ENCODE measurements at regions not wholly inside any gene's neighbourhood (a gene's known extent, or its start where the extent isn't known, plus 50 kb on each side); places are given as distances from the start of the nearest gene placed in this dataset.

- ChIA-PET POLR2A (ENCODE audit: low non-redundant PET) (no interaction called here), CTCF (interaction anchor here (0.6 to 0.9 kb wide), 3 partner anchors 11 to 826 kb away, joined by 3 read pairs; no protein-coding TSS in a partner anchor)
- no peak for TF ChIP-seq CTCF (conservative IDR thresholded peaks at IDR 0.05; ENCODE audit: low read depth)
- no peak for DNase-seq (ENCODE audit: low spot score)
- no peak overlapping the region for H3K27ac ChIP-seq
Measured at GRCh38 chr5:169512385-169512784, 71.2 kb upstream of the SPDL1 start.

GRCh38 chr5:169511708-169512107 is 71.9 kb upstream of the SPDL1 start:
- CTCF ChIA-PET, result interaction anchor here (0.6 to 0.9 kb wide), 3 partner anchors 10 to 827 kb away, joined by 3 read pairs; no protein-coding TSS in a partner anchor
- POLR2A ChIA-PET (ENCODE audit: low non-redundant PET), result no interaction called here
- TF ChIP-seq CTCF (conservative IDR thresholded peaks at IDR 0.05; ENCODE audit: low read depth), result no peak
- no peak overlapping the region for H3K27ac ChIP-seq
- DNase-seq (ENCODE audit: low spot score), result no peak

DNA sequence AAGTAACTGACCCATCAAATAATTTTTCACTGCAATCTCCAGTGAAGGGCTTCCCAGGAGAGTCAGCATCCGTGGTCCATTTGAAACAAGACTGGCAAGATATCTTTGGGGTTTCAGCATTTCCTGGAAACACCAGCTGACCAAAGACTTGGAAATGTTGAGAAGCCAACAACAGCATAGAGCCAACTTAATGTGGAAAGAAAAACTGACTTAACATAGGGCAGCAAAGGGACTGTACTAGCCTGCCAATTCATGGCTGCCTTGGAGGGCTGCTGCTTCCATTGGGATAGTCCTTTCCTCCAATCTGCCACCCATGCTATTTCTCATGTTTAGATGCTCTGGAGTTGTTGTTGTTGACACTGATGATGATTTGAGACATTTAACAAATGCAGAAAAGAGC is 76.5 kb upstream of the SPDL1 start:
- H3K27ac ChIP-seq, result no peak overlapping the region
- no peak for TF ChIP-seq CTCF (conservative IDR thresholded peaks at IDR 0.05; ENCODE audit: low read depth)
- ChIA-PET CTCF (no interaction called here), POLR2A (ENCODE audit: low non-redundant PET) (no interaction called here)
- DNase-seq (ENCODE audit: low spot score), result no peak

DNA sequence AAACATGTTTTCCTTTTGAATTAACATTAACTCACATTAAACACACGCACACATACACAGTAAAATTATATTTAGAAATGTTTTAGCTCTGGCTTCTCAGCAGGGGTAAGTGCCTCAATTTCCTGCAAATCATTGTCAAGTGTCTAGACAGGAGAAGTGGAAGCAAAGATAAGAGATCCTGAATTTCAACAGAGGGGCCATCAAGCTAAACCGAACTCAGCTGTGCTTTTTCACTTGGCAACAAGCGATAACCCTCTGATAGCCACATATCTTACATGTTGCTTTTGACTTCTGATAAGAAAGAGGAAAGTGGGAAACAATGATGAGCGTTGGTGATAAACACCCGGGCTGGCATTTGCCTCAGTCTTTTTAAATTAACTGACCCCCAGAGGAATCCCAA is 79.7 kb upstream of the SPDL1 start:
- DNase-seq (ENCODE audit: low spot score), result no peak
- no peak for TF ChIP-seq CTCF (conservative IDR thresholded peaks at IDR 0.05; ENCODE audit: low read depth)
- ChIA-PET CTCF (no interaction called here), POLR2A (ENCODE audit: low non-redundant PET) (no interaction called here)
- no peak overlapping the region for H3K27ac ChIP-seq

GRCh38 chr5:169499990-169500505 is 83.5 kb upstream of the SPDL1 start:
- H3K27ac ChIP-seq, result no peak overlapping the region
- ChIA-PET CTCF (no interaction called here), POLR2A (ENCODE audit: low non-redundant PET) (no interaction called here)
- no peak for DNase-seq (ENCODE audit: low spot score)
- TF ChIP-seq CTCF (conservative IDR thresholded peaks at IDR 0.05; ENCODE audit: low read depth), result no peak

GRCh38 chr5:169496878-169497277 is 86.7 kb upstream of the SPDL1 start:
- ChIA-PET CTCF (interaction anchor here (0.6 kb wide), 1 partner anchor 17 kb away, joined by 3 read pairs; no protein-coding TSS in a partner anchor), POLR2A (ENCODE audit: low non-redundant PET) (no interaction called here)
- no peak for DNase-seq (ENCODE audit: low spot score)
- no peak overlapping the region for H3K27ac ChIP-seq
- TF ChIP-seq CTCF (conservative IDR thresholded peaks at IDR 0.05; ENCODE audit: low read depth), result no peak
